Brain microvascular endothelial cell (primary cell): ENCODE measurements at regions not wholly inside any gene's neighbourhood (a gene's known extent, or its start where the extent isn't known, plus 50 kb on each side); places are given as distances from the start of the nearest gene placed in this dataset.

Experiments used
- DNase-seq: peaks from one replicate; pipeline ENCODE4 v3.0.0-alpha.2; 2020
- H3K27ac ChIP-seq: fragments of 250-450 bp; sonication (Bioruptor Pico); 2 replicates; pipeline ENCODE4 v1.5.1; 2020; ENCODE audit warnings: mild to moderate bottlenecking, moderate library complexity
- H3K27me3 ChIP-seq: fragments of 250-450 bp; sonication (Bioruptor Pico); replicated peaks from 2 replicates; pipeline ENCODE4 v1.5.1; 2020; ENCODE audit warnings: mild to moderate bottlenecking
- H3K36me3 ChIP-seq: fragments of 250-450 bp; sonication (Bioruptor Pico); replicated peaks from 2 replicates; pipeline ENCODE4 v1.5.1; 2020; ENCODE audit warnings: mild to moderate bottlenecking
- H3K4me3 ChIP-seq: 2 replicates; pipeline ENCODE4 v1.5.1; 2011; ENCODE audit warnings: low read depth, mild to moderate bottlenecking, control low read depth, low read length, moderate library complexity
- in situ Hi-C: cut with HindIII; loops from 2 replicates; pipeline ENCODE4 v1.10.0; 2017; ENCODE audit warnings: low sequenced_read_pairs, low pct_ligation_motif_present
- TF ChIP-seq, protein P1 (sequence below): IDR thresholded peaks from 2 replicates; pipeline ENCODE4 v1.5.1; 2011; ENCODE audit warnings: low read depth, mild to moderate bottlenecking, moderate library complexity, low read length, control low read depth, inconsistent platforms; ENCODE audit errors: missing control alignments

DNA sequence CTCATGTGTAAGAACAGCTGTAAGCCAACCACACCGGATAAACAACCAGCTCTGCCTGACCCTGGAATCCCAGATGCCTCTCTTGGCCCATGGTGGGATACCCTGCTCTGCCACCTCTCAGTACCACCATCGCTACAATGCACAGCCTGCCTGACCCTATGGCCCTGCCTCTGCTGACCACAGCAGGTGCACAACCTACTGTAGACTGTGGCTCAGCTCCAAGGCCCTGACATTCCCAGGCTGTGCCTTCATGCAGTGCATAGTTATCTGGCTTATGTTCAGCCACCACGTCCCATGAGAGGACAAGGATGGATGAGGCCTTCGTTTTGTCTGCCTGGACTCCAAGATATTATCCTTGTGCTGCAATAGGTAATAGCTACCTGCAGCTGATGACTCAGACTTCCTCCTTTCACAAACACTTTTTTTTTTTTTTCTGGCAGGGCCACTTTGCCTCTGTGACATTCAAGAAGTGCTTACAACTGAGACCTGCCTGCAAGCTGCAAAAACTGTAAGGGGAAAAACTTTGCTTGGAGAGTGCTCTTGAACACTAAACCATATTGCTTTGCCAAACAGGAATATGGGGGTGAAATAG is 177.7 kb downstream of the URB2 start:
- TF ChIP-seq, protein P1, sequence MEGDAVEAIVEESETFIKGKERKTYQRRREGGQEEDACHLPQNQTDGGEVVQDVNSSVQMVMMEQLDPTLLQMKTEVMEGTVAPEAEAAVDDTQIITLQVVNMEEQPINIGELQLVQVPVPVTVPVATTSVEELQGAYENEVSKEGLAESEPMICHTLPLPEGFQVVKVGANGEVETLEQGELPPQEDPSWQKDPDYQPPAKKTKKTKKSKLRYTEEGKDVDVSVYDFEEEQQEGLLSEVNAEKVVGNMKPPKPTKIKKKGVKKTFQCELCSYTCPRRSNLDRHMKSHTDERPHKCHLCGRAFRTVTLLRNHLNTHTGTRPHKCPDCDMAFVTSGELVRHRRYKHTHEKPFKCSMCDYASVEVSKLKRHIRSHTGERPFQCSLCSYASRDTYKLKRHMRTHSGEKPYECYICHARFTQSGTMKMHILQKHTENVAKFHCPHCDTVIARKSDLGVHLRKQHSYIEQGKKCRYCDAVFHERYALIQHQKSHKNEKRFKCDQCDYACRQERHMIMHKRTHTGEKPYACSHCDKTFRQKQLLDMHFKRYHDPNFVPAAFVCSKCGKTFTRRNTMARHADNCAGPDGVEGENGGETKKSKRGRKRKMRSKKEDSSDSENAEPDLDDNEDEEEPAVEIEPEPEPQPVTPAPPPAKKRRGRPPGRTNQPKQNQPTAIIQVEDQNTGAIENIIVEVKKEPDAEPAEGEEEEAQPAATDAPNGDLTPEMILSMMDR = no peak
- H3K27me3 ChIP-seq = no peaks in the 10 kb centered on the region
- H3K36me3 ChIP-seq = no peaks in the 10 kb centered on the region
- H3K27ac ChIP-seq = no peak overlapping the region
- DNase-seq = no peak
- no peak overlapping the region for H3K4me3 ChIP-seq
- in situ Hi-C loops = no loop called here

DNA sequence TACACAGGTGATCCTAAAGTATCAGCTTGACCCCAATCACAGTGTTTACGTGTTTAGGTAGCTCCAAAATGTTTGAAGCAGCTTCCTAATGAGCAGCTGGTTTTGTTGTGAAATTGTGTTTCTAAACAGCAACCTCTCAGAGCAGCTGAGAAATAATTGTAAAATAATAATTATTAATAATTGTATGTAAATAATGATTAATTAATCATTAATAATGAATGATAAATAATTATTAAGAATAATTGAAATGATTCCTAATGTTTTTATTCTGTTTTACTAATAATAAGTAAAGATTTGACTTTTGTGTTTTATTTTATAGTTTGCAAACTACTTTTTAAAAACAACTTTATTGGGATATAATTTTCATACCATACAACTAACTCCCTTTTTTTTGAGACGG is 182.2 kb downstream of the URB2 start:
- TF ChIP-seq, protein P1 = no peak
- in situ Hi-C loops = no loop called here
- no peaks in the 10 kb centered on the region for H3K36me3 ChIP-seq
- H3K27me3 ChIP-seq = no peaks in the 10 kb centered on the region
- no peak overlapping the region for H3K27ac ChIP-seq
- no peak for DNase-seq
- no peak overlapping the region for H3K4me3 ChIP-seq

DNA sequence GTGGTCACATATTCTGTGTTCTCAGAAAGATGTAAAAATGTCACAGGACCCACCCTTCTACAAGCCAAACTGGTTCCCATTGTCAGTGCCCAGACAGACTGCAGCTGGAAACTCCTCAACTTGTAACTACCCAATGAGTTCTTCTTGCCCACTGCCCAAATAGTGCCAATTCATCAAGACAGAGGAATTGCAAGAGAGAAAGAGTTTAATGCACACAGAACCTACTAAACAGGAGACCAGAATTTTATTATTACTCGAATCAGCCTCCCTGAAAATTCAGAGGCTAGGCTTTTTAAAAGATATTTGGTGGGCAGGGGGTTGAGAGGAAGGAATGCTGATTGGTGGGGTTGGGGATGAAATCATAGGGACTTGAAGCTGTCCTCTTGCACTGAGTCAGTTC is 184.1 kb downstream of the URB2 start:
- TF ChIP-seq, protein P1 = no peak
- Histone ChIP-seq H3K27me3 (no peaks in the 10 kb centered on the region), H3K27ac (no peak overlapping the region), H3K4me3 (no peak overlapping the region), H3K36me3 (no peaks in the 10 kb centered on the region)
- in situ Hi-C loops = no loop called here
- DNase-seq = no peak

DNA sequence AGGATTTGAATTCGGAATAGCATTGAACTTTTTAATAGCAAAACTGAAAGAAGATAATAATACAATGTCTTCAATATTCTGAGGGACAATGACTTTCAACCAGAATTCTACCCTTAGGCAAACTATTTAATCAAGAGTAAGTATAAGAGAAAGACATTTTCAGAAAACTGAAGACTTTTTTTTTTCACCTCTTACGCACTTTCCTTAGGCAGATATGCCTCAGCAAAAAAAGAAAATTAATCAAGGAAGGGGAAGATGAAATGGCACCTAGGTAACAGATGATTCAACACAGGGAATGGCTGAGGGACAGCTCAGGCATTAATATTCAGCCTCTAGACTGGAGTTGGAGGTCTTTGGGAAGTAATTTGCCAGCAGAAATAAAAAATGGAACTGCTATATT is 184.9 kb downstream of the URB2 start:
- TF ChIP-seq, protein P1 = no peak
- H3K4me3 ChIP-seq = no peak overlapping the region
- in situ Hi-C loops = no loop called here

DNA sequence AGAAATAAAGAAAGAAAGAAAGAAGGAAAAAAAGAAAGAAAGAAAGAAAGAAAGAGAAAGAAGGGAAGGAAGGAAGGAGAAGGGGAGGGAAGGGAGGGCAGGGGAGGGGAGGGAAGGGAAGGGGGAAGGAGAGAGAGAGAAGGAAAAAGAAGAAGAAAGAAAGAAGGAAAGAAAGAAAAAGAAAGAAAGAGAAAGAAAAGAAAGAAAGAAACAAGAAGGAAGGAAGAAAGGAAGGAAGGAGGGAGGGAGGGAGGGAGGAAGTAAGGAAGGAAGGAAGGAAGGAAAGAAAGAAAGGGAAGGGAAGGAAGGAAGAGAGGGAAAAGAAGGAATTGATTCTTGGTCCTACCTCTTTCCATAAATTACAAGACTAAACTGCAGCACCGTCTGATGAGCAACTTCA is 186.1 kb downstream of the URB2 start:
- in situ Hi-C loops = no loop called here
- Histone ChIP-seq H3K36me3 (no peaks in the 10 kb centered on the region), H3K4me3 (no peak overlapping the region), H3K27ac (no peak overlapping the region), H3K27me3 (no peaks in the 10 kb centered on the region)
- TF ChIP-seq, protein P1 = no peak
- DNase-seq = no peak

More for the DNA sequence above, 184.9 kb downstream of the URB2 start:
- no peak overlapping the region for H3K27ac ChIP-seq
- H3K27me3 ChIP-seq = no peaks in the 10 kb centered on the region
- no peak for DNase-seq
- no peaks in the 10 kb centered on the region for H3K36me3 ChIP-seq

DNA sequence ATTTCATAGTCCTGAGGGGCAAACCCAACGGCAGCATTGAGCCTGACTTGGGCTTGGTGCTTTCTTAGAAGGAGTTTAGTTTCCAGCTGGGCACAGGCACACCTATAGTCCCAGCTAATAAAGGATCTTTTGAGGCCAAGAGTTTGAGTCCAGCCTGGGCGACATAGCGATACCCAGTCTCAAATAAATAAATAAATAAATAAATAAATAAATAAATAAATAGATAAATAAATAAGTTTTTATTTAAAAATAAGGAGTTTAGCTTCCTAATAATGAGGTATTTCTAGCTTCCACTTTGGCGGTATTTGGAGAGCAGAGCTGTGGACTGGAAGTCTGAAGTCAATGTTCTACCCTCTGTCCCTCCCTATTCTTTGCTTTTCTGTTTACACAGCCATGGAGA is 186.6 kb downstream of the URB2 start:
- Histone ChIP-seq H3K27ac (no peak overlapping the region), H3K4me3 (no peak overlapping the region), H3K27me3 (no peaks in the 10 kb centered on the region), H3K36me3 (no peaks in the 10 kb centered on the region)
- no peak for DNase-seq
- in situ Hi-C loops = no loop called here
- TF ChIP-seq, protein P1 = no peak
